ENCODE measurements at regions not wholly inside any gene's neighbourhood (a gene's known extent, or its start where the extent isn't known, plus 50 kb on each side); places are given as distances from the start of the nearest gene placed in this dataset.

GRCh38 chr5:17772232-17772631 is 138.0 kb downstream of the TAF11L14 start:
- DNase-seq (ENCODE audit: extremely low read depth, low read depth), result no peak
- H3K4me3 ChIP-seq (replicated peaks; ENCODE audit: low read depth, low read length), result no peak overlapping the region
- TF ChIP-seq CTCF (IDR thresholded peaks at IDR 0.05; ENCODE audit: low read depth, low read length, missing control alignments), result no peak

- no peak overlapping the region for H3K4me3 ChIP-seq (replicated peaks; ENCODE audit: low read depth, low read length)
- no peak for DNase-seq (ENCODE audit: extremely low read depth, low read depth)
- TF ChIP-seq CTCF (IDR thresholded peaks at IDR 0.05; ENCODE audit: low read depth, low read length, missing control alignments), result no peak
These were observed 151.5 kb downstream of the TAF11L14 start for GRCh38 chr5:17785774-17786173.

- TF ChIP-seq CTCF (IDR thresholded peaks at IDR 0.05; ENCODE audit: low read depth, low read length, missing control alignments), result no peak
- DNase-seq (ENCODE audit: extremely low read depth, low read depth), result no peak
- H3K4me3 ChIP-seq (replicated peaks; ENCODE audit: low read depth, low read length), result no peak overlapping the region
These were observed 154.1 kb downstream of the TAF11L14 start for GRCh38 chr5:17788351-17788750.

- no peak overlapping the region for H3K4me3 ChIP-seq (replicated peaks; ENCODE audit: low read depth, low read length)
- DNase-seq (ENCODE audit: extremely low read depth, low read depth), result no peak
- TF ChIP-seq CTCF (IDR thresholded peaks at IDR 0.05; ENCODE audit: low read depth, low read length, missing control alignments), result no peak
These were observed 159.9 kb downstream of the TAF11L14 start for GRCh38 chr5:17794201-17794600.

GRCh38 chr5:17794815-17795214 is 160.6 kb downstream of the TAF11L14 start:
- TF ChIP-seq CTCF (IDR thresholded peaks at IDR 0.05; ENCODE audit: low read depth, low read length, missing control alignments), result no peak
- DNase-seq (ENCODE audit: extremely low read depth, low read depth), result no peak
- no peak overlapping the region for H3K4me3 ChIP-seq (replicated peaks; ENCODE audit: low read depth, low read length)

- no peak for TF ChIP-seq CTCF (IDR thresholded peaks at IDR 0.05; ENCODE audit: low read depth, low read length, missing control alignments)
- DNase-seq (ENCODE audit: extremely low read depth, low read depth), result no peak
- H3K4me3 ChIP-seq (replicated peaks; ENCODE audit: low read depth, low read length), result no peak overlapping the region
These were observed 161.9 kb downstream of the TAF11L14 start for GRCh38 chr5:17796142-17796541.

GRCh38 chr5:17796757-17797396 is 162.6 kb downstream of the TAF11L14 start:
- TF ChIP-seq CTCF (IDR thresholded peaks at IDR 0.05; ENCODE audit: low read depth, low read length, missing control alignments), result no peak
- DNase-seq (ENCODE audit: extremely low read depth, low read depth), result no peak

More at GRCh38 chr5:17796757-17797396, 162.6 kb downstream of the TAF11L14 start:
- H3K4me3 ChIP-seq (replicated peaks; ENCODE audit: low read depth, low read length), result no peak overlapping the region

All from HFF-Myc (cell line).